GM23338 (cell line): ENCODE measurements at regions not wholly inside any gene's neighbourhood (a gene's known extent, or its start where the extent isn't known, plus 50 kb on each side); places are given as distances from the start of the nearest gene placed in this dataset.
A peak's percentile ranks its signal among the peaks of the same experiment; 100 is the strongest.

Experiments used
- ATAC-seq: fragments of 200-7000 bp; cut with Tn5 transposase; 3 replicates; pipeline ENCODE4 v1.9.1; 2020
- DNase-seq: peaks from one replicate; pipeline ENCODE4 v3.0.0-alpha.2; 2015; ENCODE audit warnings: low spot score
- H2AFZ ChIP-seq: fragments of 200-600 bp; sonication (generic); 2 replicates; pipeline ENCODE4 v1.8.0; 2016; ENCODE audit warnings: antibody characterized with exemption, mild to moderate bottlenecking, moderate library complexity
- H3F3A ChIP-seq: fragments of 200-600 bp; sonication (generic); replicated peaks from 2 replicates; pipeline ENCODE4 v1.8.0; 2017; ENCODE audit warnings: antibody characterized with exemption, mixed run types, low read depth
- H3K27ac ChIP-seq: fragments of 200-600 bp; sonication (generic); 2 replicates; pipeline ENCODE4 v1.6.1; 2016; ENCODE audit warnings: low read depth
- H3K27me3 ChIP-seq: fragments of 200-600 bp; sonication (generic); 2 replicates; pipeline ENCODE4 v1.8.0; 2016; ENCODE audit warnings: mild to moderate bottlenecking, mixed run types, moderate library complexity; ENCODE audit not compliant: insufficient read depth
- H3K36me3 ChIP-seq: fragments of 200-600 bp; sonication (generic); 2 replicates; pipeline ENCODE4 v1.8.0; 2016; ENCODE audit warnings: mild to moderate bottlenecking; ENCODE audit not compliant: insufficient read depth
- H3K4me1 ChIP-seq: fragments of 200-600 bp; sonication (generic); 2 replicates; pipeline ENCODE4 v1.8.0; 2016; ENCODE audit warnings: mild to moderate bottlenecking, moderate library complexity; ENCODE audit not compliant: insufficient read depth
- H3K4me2 ChIP-seq: fragments of 200-600 bp; sonication (generic); 2 replicates; pipeline ENCODE4 v1.7.1; 2017; ENCODE audit warnings: mixed run types
- H3K4me3 ChIP-seq: fragments of 200-600 bp; sonication (generic); 2 replicates; pipeline ENCODE4 v1.6.1; 2016; ENCODE audit warnings: mixed run types
- H3K79me2 ChIP-seq: fragments of 200-600 bp; sonication (generic); replicated peaks from 2 replicates; pipeline ENCODE4 v1.8.0; 2017; ENCODE audit warnings: mild to moderate bottlenecking; ENCODE audit not compliant: insufficient read depth
- H3K9me2 ChIP-seq: fragments of 200-600 bp; sonication (generic); 2 replicates; pipeline ENCODE4 v1.8.0; 2017; ENCODE audit not compliant: insufficient read depth
- H4K20me1 ChIP-seq: fragments of 200-600 bp; sonication (generic); replicated peaks from 2 replicates; pipeline ENCODE4 v1.8.0; 2017; ENCODE audit warnings: mild to moderate bottlenecking; ENCODE audit not compliant: insufficient read depth
- H3K27ac Mint-ChIP-seq: 2 replicates; pipeline ENCODE4 v1.8.0; 2020; ENCODE audit warnings: inconsistent platforms, mild to moderate bottlenecking, moderate library complexity, mixed read lengths
- H3K27me3 Mint-ChIP-seq: 3 replicates; pipeline ENCODE4 v1.8.0; 2022; ENCODE audit warnings: low read depth, mild to moderate bottlenecking, moderate library complexity, mixed read lengths, inconsistent platforms; ENCODE audit not compliant: insufficient read depth, poor library complexity
- H3K36me3 Mint-ChIP-seq: 3 replicates; pipeline ENCODE4 v1.8.0; 2021; ENCODE audit warnings: low read depth, mild to moderate bottlenecking, inconsistent platforms, moderate library complexity, mixed read lengths
- H3K4me1 Mint-ChIP-seq: 3 replicates; pipeline ENCODE4 v1.8.0; 2020; ENCODE audit warnings: mild to moderate bottlenecking, inconsistent platforms, mixed read lengths
- H3K4me3 Mint-ChIP-seq: 3 replicates; pipeline ENCODE4 v1.8.0; 2021; ENCODE audit warnings: moderate library complexity, mild to moderate bottlenecking, inconsistent platforms, mixed read lengths
- H3K9me3 Mint-ChIP-seq: 3 replicates; pipeline ENCODE4 v1.8.0; 2020; ENCODE audit warnings: moderate library complexity, mild to moderate bottlenecking, inconsistent platforms, mixed read lengths
- EZH2 ChIP-seq: fragments of 200-600 bp; sonication (generic); IDR thresholded peaks from one replicate; pipeline ENCODE4 v1.8.0; 2017; ENCODE audit warnings: antibody characterized with exemption, mild to moderate bottlenecking, low read depth; ENCODE audit not compliant: unreplicated experiment
- EZH2phosphoT487 ChIP-seq: fragments of 200-600 bp; sonication (generic); IDR thresholded peaks from one replicate; pipeline ENCODE4 v1.8.1; 2018; ENCODE audit warnings: antibody characterized with exemption; ENCODE audit not compliant: unreplicated experiment
- JUNB ChIP-seq: IDR thresholded peaks from one replicate; pipeline ENCODE4 v1.6.1; 2016; ENCODE audit warnings: antibody characterized with exemption; ENCODE audit not compliant: unreplicated experiment
- NANOG ChIP-seq: IDR thresholded peaks from 2 replicates; pipeline ENCODE4 v1.6.1; 2016; ENCODE audit warnings: antibody characterized with exemption, borderline replicate concordance
- POLR2AphosphoS5 ChIP-seq: IDR thresholded peaks from 2 replicates; pipeline ENCODE4 v1.6.1; 2016; ENCODE audit warnings: antibody characterized with exemption, low read depth
- STAT1 ChIP-seq: IDR thresholded peaks from one replicate; pipeline ENCODE4 v1.6.1; 2016; ENCODE audit warnings: antibody characterized with exemption; ENCODE audit not compliant: unreplicated experiment
- ZNF114 ChIP-seq: fragments of 250-450 bp; sonication (Bioruptor Pico); IDR thresholded peaks from 2 replicates; pipeline ENCODE4 v1.5.0; 2020; ENCODE audit warnings: mild to moderate bottlenecking, moderate library complexity
- ZNF331 ChIP-seq: fragments of 250-450 bp; sonication (Bioruptor Pico); IDR thresholded peaks from 2 replicates; pipeline ENCODE4 v1.5.0; 2020; ENCODE audit warnings: low read depth, mild to moderate bottlenecking, moderate library complexity
- TF ChIP-seq, protein P1 (sequence below): IDR thresholded peaks from 2 replicates; pipeline ENCODE4 v1.6.1; 2016; ENCODE audit warnings: antibody characterized with exemption
- TF ChIP-seq, protein P2 (sequence below), 2 experiments: fragments of 200-600 bp in 1 of 2; sonication (generic) in 1 of 2; conservative IDR thresholded peaks; 2 replicates each; pipeline versions ENCODE4 v1.5.1 to v1.6.1; 2016 to 2017; ENCODE audit warnings: antibody characterized with exemption in 2 of 2, low read depth in 2 of 2, mild to moderate bottlenecking in 2 of 2, moderate library complexity in 1 of 2

DNA sequence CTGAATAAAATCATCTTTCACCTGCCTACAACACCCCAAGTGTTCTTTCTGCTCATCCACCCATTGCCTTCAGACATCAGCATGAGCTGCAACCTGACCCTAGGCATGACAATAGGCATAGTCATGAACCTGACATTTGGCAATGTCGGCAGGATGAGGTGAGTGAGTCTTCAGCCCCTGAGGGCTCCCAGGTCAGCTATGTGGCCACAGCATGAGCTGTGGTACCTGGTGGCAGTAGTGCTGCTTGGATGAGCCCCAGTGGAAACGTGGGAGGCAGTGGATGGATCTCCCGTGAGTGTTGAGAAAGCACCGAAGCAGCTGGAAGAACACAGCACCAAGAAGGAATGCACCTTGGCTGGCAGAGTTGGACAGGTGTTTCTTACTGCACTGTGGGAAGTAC lies 334.8 kb upstream of the FAR2 start:
- no peaks in the 10 kb centered on the region for H3F3A ChIP-seq
- no peak overlapping the region for H3K4me3 Mint-ChIP-seq
- no peaks in the 10 kb centered on the region for H3K27me3 ChIP-seq
- H3K9me2 ChIP-seq: 0 out of 2 replicates have a peak, but pooled peaks cover 4% of the 10 kb centered on the region
- H3K4me2 ChIP-seq: no peak overlapping the region
- no peak for DNase-seq
- no peak overlapping the region for H3K27ac ChIP-seq
- ATAC-seq: no peak
- H3K9me3 Mint-ChIP-seq: peaks cover 26% of the 10 kb centered on the region
- H3K4me3 ChIP-seq: no peak overlapping the region
- no peak overlapping the region for H3K27ac Mint-ChIP-seq
- H3K36me3 ChIP-seq: peaks cover 9% of the 10 kb centered on the region; the same call in 1 of the 2 replicates
- H2AFZ ChIP-seq: no peak overlapping the region
- H3K4me1 Mint-ChIP-seq: no peaks in the 10 kb centered on the region
- peaks cover 8% of the 10 kb centered on the region for H3K27me3 Mint-ChIP-seq
- H3K4me1 ChIP-seq: no peaks in the 10 kb centered on the region
- peaks cover 19% of the 10 kb centered on the region; the same call in 2 of the 3 replicates for H3K36me3 Mint-ChIP-seq
- H4K20me1 ChIP-seq: no peaks in the 10 kb centered on the region
- TF ChIP-seq ZNF331 (CRISPR knock-in tag): no peak
- TF ChIP-seq POLR2AphosphoS5: no peak
- TF ChIP-seq EZH2: no peak
- no peak for TF ChIP-seq NANOG
- no peak for TF ChIP-seq JUNB
- TF ChIP-seq, protein P1, sequence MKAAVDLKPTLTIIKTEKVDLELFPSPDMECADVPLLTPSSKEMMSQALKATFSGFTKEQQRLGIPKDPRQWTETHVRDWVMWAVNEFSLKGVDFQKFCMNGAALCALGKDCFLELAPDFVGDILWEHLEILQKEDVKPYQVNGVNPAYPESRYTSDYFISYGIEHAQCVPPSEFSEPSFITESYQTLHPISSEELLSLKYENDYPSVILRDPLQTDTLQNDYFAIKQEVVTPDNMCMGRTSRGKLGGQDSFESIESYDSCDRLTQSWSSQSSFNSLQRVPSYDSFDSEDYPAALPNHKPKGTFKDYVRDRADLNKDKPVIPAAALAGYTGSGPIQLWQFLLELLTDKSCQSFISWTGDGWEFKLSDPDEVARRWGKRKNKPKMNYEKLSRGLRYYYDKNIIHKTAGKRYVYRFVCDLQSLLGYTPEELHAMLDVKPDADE: no peak
- no peak for TF ChIP-seq STAT1
- TF ChIP-seq ZNF114: no peak
- no peaks in the 10 kb centered on the region for H3K79me2 ChIP-seq

DNA sequence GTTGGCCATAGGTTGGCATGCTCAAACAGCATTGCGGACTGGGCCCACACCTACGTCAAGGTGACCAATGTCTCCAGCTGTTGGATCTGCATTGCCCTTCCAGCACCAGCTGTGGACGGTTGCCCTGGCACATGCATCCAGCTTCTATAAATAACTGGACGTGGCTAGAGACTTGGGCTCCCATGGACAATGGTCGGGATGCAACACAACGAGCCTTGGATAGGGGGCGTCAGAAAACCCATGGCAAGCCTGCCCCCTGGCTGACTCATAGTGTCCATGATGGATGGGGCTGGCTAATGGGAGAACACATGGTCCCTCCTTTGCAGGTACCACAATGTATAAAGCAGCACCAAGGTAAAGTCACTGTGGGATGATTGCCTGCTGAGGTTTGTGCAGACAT lies 331.6 kb upstream of the FAR2 start:
- Mint-ChIP-seq H3K36me3 (no peaks in the 10 kb centered on the region), H3K4me1 (no peaks in the 10 kb centered on the region), H3K4me3 (no peak overlapping the region), H3K27ac (no peak overlapping the region), H3K27me3 (peaks cover 8% of the 10 kb centered on the region), H3K9me3 (peaks cover 3% of the 10 kb centered on the region; the same call in 1 of the 3 replicates)
- Histone ChIP-seq H2AFZ (no peak overlapping the region), H3K27ac (no peak overlapping the region), H3F3A (no peaks in the 10 kb centered on the region), H3K79me2 (no peaks in the 10 kb centered on the region), H3K36me3 (no peaks in the 10 kb centered on the region; the same call in 1 of the 2 replicates), H3K27me3 (no peaks in the 10 kb centered on the region), H3K4me2 (no peak overlapping the region), H3K4me1 (no peaks in the 10 kb centered on the region), H3K9me2 (0 out of 2 replicates have a peak, but pooled peaks cover 5% of the 10 kb centered on the region), H4K20me1 (no peaks in the 10 kb centered on the region), H3K4me3 (no peak overlapping the region)
- TF ChIP-seq, protein P2, sequence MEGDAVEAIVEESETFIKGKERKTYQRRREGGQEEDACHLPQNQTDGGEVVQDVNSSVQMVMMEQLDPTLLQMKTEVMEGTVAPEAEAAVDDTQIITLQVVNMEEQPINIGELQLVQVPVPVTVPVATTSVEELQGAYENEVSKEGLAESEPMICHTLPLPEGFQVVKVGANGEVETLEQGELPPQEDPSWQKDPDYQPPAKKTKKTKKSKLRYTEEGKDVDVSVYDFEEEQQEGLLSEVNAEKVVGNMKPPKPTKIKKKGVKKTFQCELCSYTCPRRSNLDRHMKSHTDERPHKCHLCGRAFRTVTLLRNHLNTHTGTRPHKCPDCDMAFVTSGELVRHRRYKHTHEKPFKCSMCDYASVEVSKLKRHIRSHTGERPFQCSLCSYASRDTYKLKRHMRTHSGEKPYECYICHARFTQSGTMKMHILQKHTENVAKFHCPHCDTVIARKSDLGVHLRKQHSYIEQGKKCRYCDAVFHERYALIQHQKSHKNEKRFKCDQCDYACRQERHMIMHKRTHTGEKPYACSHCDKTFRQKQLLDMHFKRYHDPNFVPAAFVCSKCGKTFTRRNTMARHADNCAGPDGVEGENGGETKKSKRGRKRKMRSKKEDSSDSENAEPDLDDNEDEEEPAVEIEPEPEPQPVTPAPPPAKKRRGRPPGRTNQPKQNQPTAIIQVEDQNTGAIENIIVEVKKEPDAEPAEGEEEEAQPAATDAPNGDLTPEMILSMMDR (conservative IDR thresholded peaks at IDR 0.05; ENCODE audit: low read depth in 2 of 2): peak; percentile 33 to 60
- TF ChIP-seq EZH2phosphoT487: no peak
- ATAC-seq: no peak
- DNase-seq: peak; percentile 16
